ENCODE measurements at regions not wholly inside any gene's neighbourhood (a gene's known extent, or its start where the extent isn't known, plus 50 kb on each side); places are given as distances from the start of the nearest gene placed in this dataset.

GRCh38 chr4:1575418-1576303 is 108.5 kb downstream of the FAM53A start:
- 89% methylated on average over 14 of the region's 20 CpGs for WGBS (ENCODE audit: missing lambda C conversion rate)
- no peak for TF ChIP-seq FOXS1 (CRISPR knock-in tag; IDR thresholded peaks at IDR 0.05)
- TF ChIP-seq TP53 (CRISPR knock-in tag; IDR thresholded peaks at IDR 0.05), result no peak
- no peak for TF ChIP-seq CEBPB (IDR thresholded peaks at IDR 0.05)
- no peak for TF ChIP-seq POLR2A (IDR thresholded peaks at IDR 0.05; ENCODE audit: low read length)
- no peak for TF ChIP-seq NPAS2 (CRISPR knock-in tag; IDR thresholded peaks at IDR 0.05; ENCODE audit: borderline replicate concordance)
- TF ChIP-seq USF2 (IDR thresholded peaks at IDR 0.05), result no peak
- no peak for TF ChIP-seq SREBF2 (IDR thresholded peaks at IDR 0.05)
- no peak for TF ChIP-seq ZFP36 (IDR thresholded peaks at IDR 0.05; ENCODE audit: borderline replicate concordance, partially characterized antibody)
- no peak for TF ChIP-seq MAZ (IDR thresholded peaks at IDR 0.05; ENCODE audit: borderline replicate concordance, low read depth, low read length)
- no peak for TF ChIP-seq RNF2 (IDR thresholded peaks at IDR 0.05; ENCODE audit: borderline replicate concordance, low read depth)
- no peak for TF ChIP-seq CBX2 (IDR thresholded peaks at IDR 0.05; ENCODE audit: borderline replicate concordance, low read depth)
- TF ChIP-seq EHF (CRISPR knock-in tag; IDR thresholded peaks at IDR 0.05), result no peak
- no peak for TF ChIP-seq BCL3 (IDR thresholded peaks at IDR 0.05)
- CTCF ChIA-PET, result interaction anchor here (0.6 kb wide), 1 partner anchor 356 kb away, joined by 3 read pairs; no protein-coding TSS in a partner anchor
- no peaks in the 10 kb centered on the region for H3K9me3 ChIP-seq
- H3K4me2 ChIP-seq, result no peak overlapping the region
- H3K4me3 ChIP-seq, result no peak overlapping the region
- ATAC-seq (no peak), FAIRE-seq (no peak), DNase-seq (ENCODE audit: low read depth in 1 of 2, low spot score in 1 of 2) (no peak)
- POLR2A ChIA-PET, result no interaction called here
- peaks cover 4% of the 10 kb centered on the region; the same call in 1 of the 3 replicates for H3K4me1 ChIP-seq
- no peak overlapping the region for H3K27ac ChIP-seq

GRCh38 chr4:1574601-1575417 is 109.3 kb downstream of the FAM53A start:
- H3K4me3 ChIP-seq, result no peak overlapping the region
- WGBS (ENCODE audit: missing lambda C conversion rate), result 90% methylated on average over 4 of the region's 20 CpGs
- peaks cover 4% of the 10 kb centered on the region; the same call in 1 of the 3 replicates for H3K4me1 ChIP-seq
- DNase-seq (ENCODE audit: low read depth in 1 of 2, low spot score in 1 of 2) (no peak), FAIRE-seq (no peak), ATAC-seq (no peak)
- H3K9me3 ChIP-seq, result no peaks in the 10 kb centered on the region
- TF ChIP-seq BHLHE40 (IDR thresholded peaks at IDR 0.05; ENCODE audit: low read depth, low read length), result no peak
- no peak for TF ChIP-seq HOXB5 (CRISPR knock-in tag; IDR thresholded peaks at IDR 0.05)
- TF ChIP-seq MAX (IDR thresholded peaks at IDR 0.05), result no peak
- TF ChIP-seq MYC (IDR thresholded peaks at IDR 0.05; ENCODE audit: borderline replicate concordance, low read length), result no peak
- no peak for TF ChIP-seq RCOR1 (IDR thresholded peaks at IDR 0.05; ENCODE audit: low read depth, low read length)
- TF ChIP-seq TP53 (CRISPR knock-in tag; IDR thresholded peaks at IDR 0.05), result no peak
- TF ChIP-seq POLR2AphosphoS2 (conservative IDR thresholded peaks at IDR 0.05; ENCODE audit: low read length), result no peak
- no peak for TF ChIP-seq HOXB13 (CRISPR knock-in tag; IDR thresholded peaks at IDR 0.05; ENCODE audit: low read depth)
- TF ChIP-seq FOSB (CRISPR knock-in tag; IDR thresholded peaks at IDR 0.05), result no peak
- no peak for TF ChIP-seq FOXS1 (CRISPR knock-in tag; IDR thresholded peaks at IDR 0.05)
- TF ChIP-seq POLR2A (IDR thresholded peaks at IDR 0.05; ENCODE audit: low read length), result no peak
- TF ChIP-seq ATOH8 (CRISPR knock-in tag; IDR thresholded peaks at IDR 0.05; ENCODE audit: low read depth), result no peak
- no peak overlapping the region for H3K27ac ChIP-seq
- ChIA-PET CTCF (interaction anchor here (0.8 to 2.0 kb wide), 2 partner anchors 10 to 24 kb away, joined by 3 to 6 read pairs; no protein-coding TSS in a partner anchor), POLR2A (no interaction called here)
- no peak overlapping the region for H3K4me2 ChIP-seq

Measured in A549 (cell line).